ENCODE measurements at regions not wholly inside any gene's neighbourhood (a gene's known extent, or its start where the extent isn't known, plus 50 kb on each side); places are given as distances from the start of the nearest gene placed in this dataset.
A peak's percentile ranks its signal among the peaks of the same experiment; 100 is the strongest.

- DNase-seq, result no peak
Measured at GRCh38 chr6:170483413-170483812, 69.7 kb downstream of the PSMB1 start.

DNA sequence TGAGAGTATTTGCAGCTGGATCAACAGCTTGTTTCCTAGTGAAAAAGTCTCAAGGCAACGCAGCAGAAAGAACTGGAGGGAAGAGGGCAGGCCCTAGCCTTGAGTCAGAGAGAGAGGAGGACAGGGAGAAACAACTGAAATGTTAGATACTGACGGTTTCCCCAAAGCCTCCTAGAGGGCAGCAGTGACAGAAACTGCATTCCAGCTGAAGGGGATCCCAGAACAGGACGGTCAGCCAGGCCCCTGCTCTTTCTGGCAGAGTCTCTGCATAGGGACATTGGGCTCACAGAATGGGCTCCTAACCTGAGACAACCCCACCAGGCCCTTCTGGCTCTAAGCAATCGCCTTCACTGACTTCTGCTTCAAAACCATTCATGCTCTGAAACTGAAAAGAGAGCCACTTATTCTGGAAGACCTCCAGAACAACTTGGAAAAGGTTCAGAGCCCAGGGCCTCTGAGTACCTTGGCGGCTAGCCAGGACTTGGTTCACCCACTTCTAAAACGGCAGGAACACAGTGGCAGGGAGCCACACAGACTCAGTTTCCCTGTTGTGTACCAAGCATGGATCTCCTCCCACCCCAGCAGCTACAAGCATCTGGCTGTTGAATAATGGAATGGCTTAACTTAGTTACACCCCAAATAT, 72.9 kb downstream of the PSMB1 start:
- no peak for DNase-seq

GRCh38 chr6:170476360-170476759, 76.7 kb downstream of the PSMB1 start:
- peak; percentile 80 to 84 (median 81) for DNase-seq

- no peak for DNase-seq
Measured at GRCh38 chr6:170475118-170475517, 78.0 kb downstream of the PSMB1 start.

- DNase-seq, result no peak
Measured at GRCh38 chr6:170473801-170474200, 79.3 kb downstream of the PSMB1 start.

DNA sequence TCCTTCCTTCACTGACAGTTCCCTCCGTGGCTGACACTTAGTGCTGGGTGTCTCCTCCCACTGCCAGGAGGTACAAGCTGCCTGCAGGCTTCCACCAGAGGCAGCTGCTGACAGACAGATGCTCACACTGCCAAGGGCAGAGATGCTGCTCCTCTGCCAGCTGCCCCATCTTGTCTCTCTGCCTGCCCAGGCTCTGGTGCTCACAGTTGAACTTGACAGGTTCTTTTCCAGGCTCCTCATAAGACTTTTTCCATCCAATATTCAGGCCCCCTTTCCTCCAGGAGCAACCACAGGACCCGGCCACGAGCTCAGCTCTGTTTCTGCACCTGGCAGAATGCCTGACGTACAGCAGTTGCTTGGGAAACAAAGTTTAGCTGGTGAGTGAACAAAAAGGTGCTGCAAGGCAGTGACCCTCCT, 79.8 kb downstream of the PSMB1 start:
- DNase-seq, result no peak

GRCh38 chr6:170471491-170471890, 81.6 kb downstream of the PSMB1 start:
- DNase-seq, result no peak

DNA sequence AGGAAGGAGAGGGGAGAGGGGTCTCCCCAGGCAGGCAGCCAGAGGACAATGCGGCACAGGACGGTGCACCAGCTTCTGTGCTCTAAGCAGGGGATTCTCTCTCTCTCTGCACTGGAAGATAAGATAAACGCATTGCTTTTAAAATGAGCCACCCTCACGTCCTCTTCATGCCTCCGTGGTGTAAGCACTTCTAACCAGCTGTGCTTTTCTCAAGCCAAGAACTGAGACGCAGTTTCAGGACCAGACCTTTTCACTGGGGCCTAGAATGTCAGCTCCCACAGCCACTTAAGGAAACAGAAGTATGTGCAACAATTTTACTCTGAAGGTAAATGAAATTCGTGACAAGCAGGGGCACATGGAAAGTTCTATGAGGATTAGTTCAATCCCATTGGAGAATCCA, 82.4 kb downstream of the PSMB1 start:
- DNase-seq, result no peak

- peak in 1 of 3 donors; percentile 24 for DNase-seq
Measured at GRCh38 chr6:170464524-170464979, 88.6 kb downstream of the PSMB1 start.

DNA sequence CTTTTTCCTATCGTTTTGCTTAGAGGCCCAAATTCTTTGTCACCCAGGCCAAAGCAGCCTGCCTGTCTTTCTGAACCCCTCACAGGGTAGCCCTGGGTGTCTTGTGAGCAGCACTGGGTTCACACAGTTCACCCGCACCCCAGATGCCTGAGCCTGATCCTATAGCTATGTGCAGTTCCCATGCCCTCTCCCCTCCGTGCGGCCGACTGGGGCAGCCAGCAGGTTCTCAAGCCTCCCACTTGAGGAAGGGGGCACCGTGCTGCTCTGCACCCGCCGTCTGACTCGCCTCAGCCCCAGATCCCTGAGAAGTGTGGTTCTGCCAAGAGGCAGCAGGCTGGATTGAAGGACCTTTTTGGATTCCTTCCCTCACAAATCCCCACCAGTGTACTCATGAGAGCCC, 89.0 kb downstream of the PSMB1 start:
- no peak for DNase-seq

DNA sequence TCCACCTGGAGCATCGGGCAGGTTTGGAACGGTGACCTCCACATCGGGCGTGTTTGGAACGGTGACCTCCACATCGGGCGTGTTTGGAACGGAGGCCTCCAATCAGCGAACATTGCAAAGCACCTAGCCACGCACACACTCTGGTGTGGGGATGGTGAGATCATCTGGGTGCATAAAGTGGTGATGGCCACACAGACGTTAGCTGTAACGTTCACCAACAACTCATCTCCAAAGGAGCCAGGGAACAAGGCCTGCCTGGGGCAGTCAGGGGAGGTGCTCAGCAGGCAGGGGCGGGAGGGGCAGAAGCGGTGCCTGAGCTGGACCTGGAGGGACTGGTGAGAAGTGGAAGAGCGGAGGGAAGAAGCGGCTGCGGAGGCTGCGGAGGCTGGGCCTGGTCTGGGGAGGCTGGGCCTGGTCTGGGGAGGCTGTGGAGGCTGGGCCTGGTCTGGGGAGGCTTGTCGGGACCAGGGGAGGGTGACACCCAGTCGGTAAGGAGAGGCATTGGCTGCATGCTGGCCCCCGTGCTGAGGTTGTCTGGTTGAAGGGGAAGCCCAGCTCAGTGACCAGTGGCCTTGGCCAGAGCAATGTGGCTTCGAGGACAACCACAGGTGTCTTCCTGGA, 89.9 kb downstream of the PSMB1 start:
- DNase-seq, result no peak

- no peak for DNase-seq
Measured at GRCh38 chr6:170462366-170463020, 90.6 kb downstream of the PSMB1 start.

GRCh38 chr6:170461556-170462365, 91.3 kb downstream of the PSMB1 start:
- DNase-seq, result no peak

DNA sequence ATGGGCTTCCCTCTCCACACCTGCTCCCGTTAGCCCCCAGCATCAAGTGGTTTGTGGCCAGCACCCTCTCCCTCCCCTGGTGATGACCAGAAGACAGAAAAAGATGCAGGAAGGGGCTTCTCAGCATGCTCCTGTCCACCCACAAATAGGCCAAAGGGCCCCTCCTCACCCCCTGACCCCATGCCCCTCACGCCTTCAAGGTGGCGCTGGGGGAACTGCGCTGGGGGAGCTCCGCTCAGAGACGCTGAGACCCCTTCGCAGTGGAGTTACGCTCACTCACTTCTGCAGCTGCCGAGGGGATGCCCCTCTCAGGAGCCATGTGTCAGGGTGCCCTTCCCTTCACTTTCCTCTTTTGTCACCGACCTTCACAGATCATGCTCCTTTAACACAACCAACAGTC, 92.0 kb downstream of the PSMB1 start:
- no peak for DNase-seq

DNA sequence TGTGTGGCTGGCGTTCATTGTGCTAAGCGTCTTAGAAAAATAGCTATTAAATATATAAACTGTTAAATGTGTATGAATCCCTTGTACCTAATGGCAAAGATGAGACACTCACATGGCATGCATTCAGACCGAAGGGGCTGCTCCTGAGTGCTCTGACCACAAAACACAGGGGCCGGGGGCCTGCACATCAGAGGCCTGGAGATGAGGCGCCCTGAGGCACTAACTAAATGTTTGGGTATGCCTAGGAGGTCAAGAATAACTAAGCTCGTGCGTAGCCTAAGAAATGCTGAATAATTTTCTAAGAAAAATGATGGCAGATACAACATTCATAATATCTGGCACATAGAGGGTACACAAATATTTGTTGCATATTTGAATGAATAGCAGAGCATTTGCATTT, 92.5 kb downstream of the PSMB1 start:
- DNase-seq, result no peak

DNA sequence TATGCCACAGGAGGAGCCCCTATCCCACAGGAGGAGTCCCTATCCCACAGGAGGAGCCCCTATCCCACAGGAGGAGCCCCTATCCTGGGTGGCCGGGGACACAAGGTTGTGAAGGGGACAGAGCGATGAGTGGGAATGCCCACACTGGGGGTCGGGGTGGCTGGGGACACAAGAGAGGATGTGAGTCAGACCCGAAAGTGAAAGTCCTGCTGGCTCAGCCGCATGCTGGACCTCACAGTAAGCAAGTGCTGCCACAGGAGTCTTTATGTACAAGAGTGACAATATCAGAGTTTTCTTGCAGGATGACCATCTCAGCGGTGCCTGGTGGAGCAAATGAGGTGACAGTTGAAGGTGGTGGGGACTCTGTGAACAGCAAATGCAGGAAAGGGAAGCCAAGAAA, 93.7 kb downstream of the PSMB1 start:
- peak; percentile 82 to 89 (median 84) for DNase-seq

- DNase-seq, result no peak
Measured at GRCh38 chr6:170456886-170457698, 96.0 kb downstream of the PSMB1 start.

Data from suppressor macrophage treated with lipopolysaccharide for 1 hour (primary cell).